Natural killer cell treated with Interleukin-12 subunit alpha and Interleukin-12 subunit beta and Interleukin-15 and Interleukin-18, amount 100 ng/mL, for 72 hours (primary cell): ENCODE measurements at regions not wholly inside any gene's neighbourhood (a gene's known extent, or its start where the extent isn't known, plus 50 kb on each side); places are given as distances from the start of the nearest gene placed in this dataset.
"Not testable (repeated sequence)": the region's sequence is repeated elsewhere in the genome, so short reads cannot be mapped to it uniquely, and the experiment has no call there.

Source experiments
- ATAC-seq, 2 donors: fragments of 150-1000 bp; cut with Tn5 transposase in 1 of 2; sonication (Bioruptor Pico), chemical (Tn5 transposase) in 1 of 2; 2 replicates each; pipeline ENCODE4 v1.10.0; 2021
- DNase-seq: peaks from one replicate; pipeline ENCODE4 v3.0.0; 2022; ENCODE audit warnings: low spot score
- H3K27ac Mint-ChIP-seq, 2 donors: 1 replicate in 1 of 2; 2 replicates in 1 of 2; pipeline ENCODE4 v1.8.0; 2022; ENCODE audit warnings: mixed read lengths in 2 of 2, mild to moderate bottlenecking in 1 of 2, moderate library complexity in 1 of 2
- H3K27me3 Mint-ChIP-seq, 2 donors: 1 replicate in 1 of 2; 2 replicates in 1 of 2; pipeline ENCODE4 v1.8.0; 2022; ENCODE audit warnings: mixed read lengths in 2 of 2
- H3K36me3 Mint-ChIP-seq: one replicate; pipeline ENCODE4 v1.8.0; 2022; ENCODE audit warnings: mixed read lengths
- H3K4me1 Mint-ChIP-seq, 2 donors: 1 replicate in 1 of 2; 2 replicates in 1 of 2; pipeline ENCODE4 v1.8.0; 2022; ENCODE audit warnings: low read depth in 2 of 2, mixed read lengths in 2 of 2, mild to moderate bottlenecking in 1 of 2
- H3K4me3 Mint-ChIP-seq: one replicate; pipeline ENCODE4 v1.8.0; 2022; ENCODE audit warnings: mixed read lengths
- H3K9me3 Mint-ChIP-seq: 2 replicates; pipeline ENCODE4 v1.8.0; 2022; ENCODE audit warnings: mixed read lengths

DNA sequence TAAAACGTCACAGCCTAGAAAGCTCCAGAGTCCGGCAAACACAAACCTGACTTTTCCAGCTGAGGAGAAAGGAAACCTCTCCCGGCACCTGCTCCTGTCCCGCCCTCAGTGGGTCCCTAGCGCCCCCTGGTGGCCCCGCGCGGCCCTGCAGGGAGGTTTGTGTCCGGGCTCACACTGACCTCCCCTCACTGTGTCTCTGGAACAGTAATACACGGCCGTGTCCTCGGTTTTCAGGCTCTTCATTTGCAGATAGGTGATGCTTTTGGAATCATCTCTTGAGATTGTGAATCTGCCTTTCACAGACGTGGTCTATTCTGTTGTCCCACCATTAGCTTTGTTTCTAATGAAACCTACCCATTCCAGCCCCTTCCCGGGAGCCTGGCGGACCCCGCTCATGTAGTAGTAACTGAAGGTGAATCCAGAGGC is 731.2 kb downstream of the TMEM121 start:
- H3K27me3 Mint-ChIP-seq: peaks cover 27 to 29% of the 10 kb centered on the region in 2 donors
- H3K4me3 Mint-ChIP-seq, H3K4me1 Mint-ChIP-seq, H3K27ac Mint-ChIP-seq, H3K36me3 Mint-ChIP-seq, H3K9me3 Mint-ChIP-seq: not testable (repeated sequence)
- peak in 1 of 2 donors; percentile 65 for ATAC-seq
- peak; percentile 85 for DNase-seq

DNA sequence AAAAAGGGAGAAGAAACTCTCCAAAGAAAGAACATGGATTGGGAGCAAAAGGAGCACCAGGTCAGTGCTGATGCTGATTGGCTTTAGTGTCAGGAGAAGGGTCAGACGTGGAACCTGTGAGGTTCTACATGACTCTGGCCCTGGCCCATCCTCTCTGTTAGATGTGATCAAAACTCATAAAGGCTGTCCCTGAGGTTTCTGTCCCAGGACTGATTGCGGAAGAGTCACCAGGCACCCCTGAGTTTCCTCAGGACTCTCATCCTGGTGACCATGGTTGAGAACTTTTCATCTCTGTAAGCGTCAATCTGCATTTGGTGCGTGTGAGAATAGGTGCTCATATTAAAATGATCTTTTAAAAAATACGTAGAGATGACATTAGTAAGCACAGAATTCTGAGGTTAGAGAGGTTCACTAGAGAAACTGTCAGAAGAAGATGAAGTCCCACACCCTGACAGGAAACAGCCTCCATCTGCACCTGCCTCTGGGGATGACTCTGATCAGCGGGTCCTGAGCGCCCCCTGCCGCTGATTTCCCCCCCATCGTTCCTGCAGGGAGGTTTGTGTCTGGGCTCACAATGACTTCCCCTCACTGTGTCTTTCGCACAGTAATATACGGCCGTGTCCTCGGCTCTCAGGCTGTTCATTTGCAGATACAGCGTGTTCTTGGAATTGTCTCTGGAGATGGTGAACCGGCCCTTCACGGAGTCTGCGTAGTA is 741.8 kb downstream of the TMEM121 start:
- Mint-ChIP-seq H3K27ac (no peak overlapping the region), H3K4me1 (no peaks in the 10 kb centered on the region), H3K9me3 (no peaks in the 10 kb centered on the region), H3K27me3 (peaks cover 33 to 51% of the 10 kb centered on the region in 2 donors), H3K4me3 (no peak overlapping the region), H3K36me3 (no peaks in the 10 kb centered on the region)
- peak; percentile 82 for DNase-seq
- ATAC-seq: peak; percentile 58

DNA sequence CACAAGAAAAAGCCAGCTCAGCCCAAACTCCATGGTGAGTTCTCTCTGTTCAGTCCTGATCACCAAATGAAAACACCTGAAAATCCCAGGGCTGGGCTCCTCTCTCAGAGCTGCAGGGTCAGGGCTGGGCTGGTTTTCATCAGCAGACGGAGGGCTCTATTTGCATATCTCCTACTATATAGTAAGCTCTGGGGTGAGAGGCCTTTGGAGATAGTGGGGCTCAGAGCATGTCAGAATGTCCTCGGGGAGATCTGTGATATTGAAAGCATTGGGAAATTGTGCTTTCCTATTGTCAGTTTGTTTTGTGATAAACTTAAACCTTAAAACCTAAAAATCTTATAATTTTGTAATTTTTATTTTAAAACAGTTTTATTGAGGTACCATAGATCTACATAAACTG is 742.6 kb downstream of the TMEM121 start:
- Mint-ChIP-seq H3K36me3 (no peaks in the 10 kb centered on the region), H3K9me3 (no peaks in the 10 kb centered on the region), H3K27me3 (peaks cover 31 to 55% of the 10 kb centered on the region in 2 donors), H3K4me1 (no peaks in the 10 kb centered on the region), H3K27ac (no peak overlapping the region), H3K4me3 (no peak overlapping the region)
- DNase-seq (no peak), ATAC-seq (no peak)

DNA sequence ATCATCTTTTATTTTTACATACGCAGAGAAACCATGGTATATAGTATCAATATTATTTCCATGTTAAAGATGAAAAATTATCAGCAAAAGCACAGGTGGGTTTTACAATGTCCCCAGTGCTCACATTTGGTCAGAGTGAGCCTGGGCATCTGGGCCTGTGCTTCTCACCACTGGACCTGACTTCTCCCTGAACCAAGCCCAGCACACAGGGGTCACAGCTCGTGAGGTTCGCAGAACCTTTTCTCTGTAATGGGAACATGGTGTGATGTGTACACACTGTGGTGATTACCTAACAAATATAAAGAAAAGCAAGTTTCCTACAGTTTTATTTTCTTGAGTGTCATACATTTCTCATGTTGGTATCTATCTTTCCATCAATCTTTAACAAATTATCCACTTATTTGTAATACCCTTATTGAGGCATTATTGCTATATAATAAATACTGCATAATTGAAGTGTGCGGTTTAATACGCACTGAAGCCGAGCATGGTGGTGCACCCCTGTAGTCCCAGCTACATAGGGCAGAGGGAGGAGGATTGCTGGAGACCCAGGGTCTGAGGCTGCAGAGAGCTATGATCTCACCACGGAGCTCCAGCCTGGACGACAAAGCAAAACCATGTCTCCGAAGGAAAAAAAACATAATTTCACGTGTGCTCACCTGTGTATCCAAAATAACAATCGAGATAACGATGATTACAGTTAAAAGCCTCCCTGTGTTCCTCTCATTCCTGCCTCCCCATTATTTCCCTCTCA is 743.2 kb downstream of the TMEM121 start:
- H3K27me3 Mint-ChIP-seq: peaks cover 30 to 59% of the 10 kb centered on the region in 2 donors
- H3K27ac Mint-ChIP-seq: no peak overlapping the region
- H3K9me3 Mint-ChIP-seq: no peaks in the 10 kb centered on the region
- H3K4me3 Mint-ChIP-seq: no peak overlapping the region
- no peaks in the 10 kb centered on the region for H3K4me1 Mint-ChIP-seq
- ATAC-seq (no peak), DNase-seq (no peak)
- no peaks in the 10 kb centered on the region for H3K36me3 Mint-ChIP-seq

DNA sequence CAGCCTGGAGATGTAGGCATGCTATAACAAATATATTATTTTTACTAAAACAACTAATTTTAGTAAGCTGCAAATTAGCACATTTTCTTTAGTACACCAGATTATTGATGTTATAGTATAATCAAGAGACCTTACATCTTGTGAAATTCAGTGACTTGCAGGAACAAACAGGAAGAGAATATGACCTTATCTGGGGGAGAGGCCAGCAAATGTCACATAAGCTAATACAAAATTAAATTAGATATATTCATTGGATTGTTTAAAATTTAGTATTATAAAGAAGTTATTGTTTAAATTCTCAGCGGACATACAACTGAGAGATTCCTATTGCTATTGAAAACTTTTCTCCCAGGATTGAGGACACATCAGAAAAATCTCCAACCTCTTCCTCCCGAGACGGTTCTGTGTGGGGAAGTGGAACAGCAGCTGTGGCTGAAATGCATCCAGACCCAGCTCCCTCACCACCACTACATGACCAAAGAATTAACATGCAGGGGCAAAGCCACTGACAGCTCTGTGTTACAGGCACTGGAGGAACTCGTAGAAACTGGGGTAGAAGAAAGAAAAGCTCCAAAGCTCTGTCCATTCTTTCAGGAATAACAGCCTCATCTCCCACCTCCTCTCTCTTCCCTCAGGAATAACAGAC is 744.2 kb downstream of the TMEM121 start:
- H3K27me3 Mint-ChIP-seq: peaks cover 24 to 55% of the 10 kb centered on the region in 2 donors

DNA sequence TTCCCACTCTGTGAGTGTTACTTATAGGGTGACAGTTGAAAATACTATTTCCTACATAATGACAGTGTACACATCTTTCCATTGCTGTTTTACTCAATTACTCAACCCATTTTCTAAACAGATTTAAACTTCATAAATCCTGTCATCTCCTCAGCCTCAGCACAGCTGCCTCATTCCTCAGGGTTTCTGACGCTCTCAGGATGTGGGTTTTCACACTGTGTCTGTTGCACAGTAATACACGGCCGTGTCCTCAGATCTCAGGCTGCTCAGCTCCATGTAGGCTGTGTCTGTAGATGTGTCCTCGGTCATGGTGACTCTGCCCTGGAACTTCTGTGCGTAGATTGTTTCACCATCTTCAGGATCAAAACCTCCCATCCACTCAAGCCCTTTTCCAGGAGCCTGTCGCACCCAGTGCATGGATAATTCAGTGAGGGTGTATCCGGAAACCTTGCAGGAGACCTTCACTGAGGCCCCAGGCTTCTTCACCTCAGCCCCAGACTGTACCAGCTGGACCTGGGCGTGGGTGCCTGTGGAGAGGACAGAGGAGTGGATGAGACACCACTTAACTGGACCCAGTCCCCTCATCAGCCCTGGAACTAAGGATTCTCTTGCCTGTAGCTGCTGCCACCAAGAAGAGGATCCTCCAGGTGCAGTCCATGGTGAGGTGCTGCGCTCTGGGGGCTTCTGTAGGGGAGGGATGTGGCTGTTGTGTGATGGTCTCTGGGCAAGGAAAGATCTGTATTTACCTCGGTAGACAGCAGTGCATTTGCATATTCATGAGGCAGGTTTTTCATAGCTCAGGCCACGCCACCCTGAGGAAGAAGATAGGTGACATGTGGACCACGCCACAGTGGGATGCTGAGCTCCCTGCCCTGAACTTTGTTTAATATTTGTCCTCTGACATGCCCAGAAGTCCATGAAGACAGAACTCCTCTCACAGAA is 750.2 kb downstream of the TMEM121 start:
- Mint-ChIP-seq H3K36me3 (no peaks in the 10 kb centered on the region), H3K4me1 (peaks cover 20 to 21% of the 10 kb centered on the region in 2 donors), H3K4me3 (peak overlapping the region; percentile 69), H3K27ac (peak overlapping the region; percentile 43 to 69), H3K9me3 (no peaks in the 10 kb centered on the region), H3K27me3 (peaks cover 11 to 27% of the 10 kb centered on the region in 2 donors)
- peak; percentile 73 for DNase-seq
- ATAC-seq: peak; percentile 90 to 91

More for the DNA sequence above, 744.2 kb downstream of the TMEM121 start:
- H3K4me3 Mint-ChIP-seq, H3K9me3 Mint-ChIP-seq, H3K36me3 Mint-ChIP-seq, ATAC-seq, H3K4me1 Mint-ChIP-seq, DNase-seq, H3K27ac Mint-ChIP-seq: not testable (repeated sequence)

DNA sequence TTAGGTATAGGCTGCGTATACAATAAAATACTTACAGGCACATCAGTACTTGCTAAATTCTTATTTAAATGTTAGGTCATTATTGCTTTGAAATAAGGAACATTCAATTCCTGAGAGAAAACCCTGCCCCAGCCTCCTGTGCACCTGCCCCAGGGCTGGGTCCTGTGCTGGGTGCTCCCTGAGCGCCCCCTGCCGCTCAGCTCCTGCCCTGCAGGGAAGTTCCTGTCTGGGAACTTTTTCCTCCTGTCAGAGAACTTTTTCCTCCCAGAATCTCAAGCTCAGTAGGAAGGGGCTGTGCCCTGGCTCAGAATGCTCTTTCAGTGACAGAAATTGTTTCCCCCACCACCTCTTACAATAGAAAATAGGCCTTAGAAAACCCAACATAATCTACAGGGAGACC is 751.1 kb downstream of the TMEM121 start:
- no peaks in the 10 kb centered on the region for H3K36me3 Mint-ChIP-seq
- DNase-seq: no peak
- peak overlapping the region; percentile 69 for H3K4me3 Mint-ChIP-seq

DNA sequence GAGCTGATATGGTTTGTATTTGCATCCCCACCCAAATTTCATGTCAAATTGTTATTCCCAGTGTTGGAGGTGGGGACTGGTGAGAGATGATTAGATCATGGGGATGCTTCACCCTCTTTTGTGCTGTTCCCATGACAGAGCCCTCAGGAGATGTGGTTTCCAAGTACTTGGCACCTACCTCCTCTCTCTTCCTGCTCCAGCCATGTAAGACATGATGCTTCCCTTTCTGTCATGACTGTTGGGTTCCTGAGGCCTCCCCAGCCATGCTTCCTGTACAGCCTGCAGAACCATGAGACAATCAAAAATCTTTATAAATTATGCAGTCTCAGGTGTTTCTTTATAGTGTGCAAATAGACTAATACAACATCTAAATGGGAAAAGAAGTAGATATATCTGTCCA is 754.5 kb downstream of the TMEM121 start:
- Mint-ChIP-seq H3K36me3 (no peaks in the 10 kb centered on the region), H3K27ac (no peak overlapping the region)
- no peak for DNase-seq

More for the DNA sequence above, 751.1 kb downstream of the TMEM121 start:
- no peaks in the 10 kb centered on the region for H3K9me3 Mint-ChIP-seq
- peaks cover 20 to 21% of the 10 kb centered on the region in 2 donors for H3K4me1 Mint-ChIP-seq
- peak in 1 of 2 donors; percentile 66 for ATAC-seq
- peak overlapping the region; percentile 16 to 69 for H3K27ac Mint-ChIP-seq
- H3K27me3 Mint-ChIP-seq: peaks cover 6 to 18% of the 10 kb centered on the region in 2 donors

DNA sequence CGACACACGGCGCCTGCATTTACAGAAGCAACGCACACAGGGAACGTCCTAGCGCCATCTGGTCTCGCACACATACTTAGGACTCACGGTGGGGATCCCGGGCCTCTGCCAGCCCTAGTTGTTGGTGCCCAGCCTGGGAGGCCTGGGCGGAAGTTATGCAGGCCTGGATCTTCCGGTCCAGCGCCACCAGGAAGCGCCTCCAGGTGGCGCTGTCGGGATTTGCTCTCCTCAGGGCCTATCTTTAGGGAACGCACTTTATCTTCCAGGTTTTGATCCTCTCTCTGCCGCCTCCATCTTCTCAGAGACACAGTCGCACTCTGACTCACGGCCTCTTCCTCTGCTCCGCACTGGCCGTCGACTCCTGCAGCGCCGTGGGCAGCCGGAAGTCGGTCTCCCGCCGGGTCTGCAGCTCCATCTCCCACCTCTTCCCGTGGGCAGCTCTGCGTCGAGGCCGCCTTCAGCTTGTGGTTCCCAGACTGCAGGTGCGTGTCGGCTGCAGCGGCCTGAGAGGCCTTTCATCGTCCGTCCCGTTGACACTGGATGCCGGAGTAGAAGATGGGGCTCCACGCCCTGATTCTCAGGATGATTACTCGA is 760.4 kb downstream of the TMEM121 start:
- Mint-ChIP-seq H3K36me3 (no peaks in the 10 kb centered on the region), H3K27ac (no peak overlapping the region), H3K4me3 (no peak overlapping the region), H3K4me1 (peaks cover 0 to 3% of the 10 kb centered on the region in 2 donors), H3K27me3 (peaks cover 15% of the 10 kb centered on the region in 2 donors), H3K9me3 (no peaks in the 10 kb centered on the region)
- no peak for DNase-seq
- peak in 1 of 2 donors; percentile 71 for ATAC-seq

More for the DNA sequence above, 754.5 kb downstream of the TMEM121 start:
- H3K9me3 Mint-ChIP-seq: no peaks in the 10 kb centered on the region
- peaks cover 15 to 17% of the 10 kb centered on the region in 2 donors for H3K4me1 Mint-ChIP-seq
- no peak for ATAC-seq
- no peak overlapping the region for H3K4me3 Mint-ChIP-seq
- peaks cover 0 to 7% of the 10 kb centered on the region in 2 donors for H3K27me3 Mint-ChIP-seq

DNA sequence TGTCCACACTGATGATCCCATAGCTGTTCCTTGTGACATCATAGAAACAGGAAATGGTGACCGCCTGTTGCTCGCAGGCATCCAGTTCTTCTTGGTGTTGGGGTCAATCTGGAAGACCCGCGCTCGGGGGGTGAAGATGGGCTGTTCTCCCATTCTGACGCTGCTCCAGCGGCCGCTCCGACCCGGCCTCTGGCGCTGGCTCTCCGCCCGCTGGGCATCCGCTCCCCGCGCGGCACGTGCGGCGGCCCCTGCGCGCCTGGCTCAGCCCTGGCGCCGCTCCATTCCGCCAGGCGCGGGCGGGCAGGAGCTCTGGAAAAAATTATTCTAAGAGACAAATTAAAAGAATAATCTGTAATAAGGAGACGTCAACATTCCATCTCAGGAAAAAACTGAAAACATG is 761.1 kb downstream of the TMEM121 start:
- DNase-seq: no peak
- H3K36me3 Mint-ChIP-seq: no peaks in the 10 kb centered on the region
- no peak overlapping the region for H3K27ac Mint-ChIP-seq
- peaks cover 0 to 3% of the 10 kb centered on the region in 2 donors for H3K4me1 Mint-ChIP-seq
- no peak overlapping the region for H3K4me3 Mint-ChIP-seq
- peaks cover 15% of the 10 kb centered on the region in 2 donors for H3K27me3 Mint-ChIP-seq
- H3K9me3 Mint-ChIP-seq: no peaks in the 10 kb centered on the region
- ATAC-seq: no peak

DNA sequence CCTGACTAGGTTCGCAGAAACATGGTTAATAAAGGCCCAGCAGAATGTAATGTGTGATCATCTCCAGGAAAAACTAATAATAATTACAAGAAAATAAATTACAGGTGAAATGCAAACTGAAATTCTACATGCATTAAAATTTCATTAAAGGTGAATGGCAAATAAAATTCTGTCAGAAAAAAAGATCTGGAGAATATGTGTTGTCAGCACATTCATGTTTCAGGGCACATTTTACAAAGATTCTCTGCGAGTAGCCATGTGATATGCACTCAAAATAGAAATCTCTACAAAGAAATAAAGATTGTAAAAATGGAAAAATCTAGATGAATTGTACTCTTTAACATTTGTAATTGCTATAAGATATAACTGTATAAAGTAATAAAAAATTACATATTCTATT is 765.2 kb downstream of the TMEM121 start:
- H3K9me3 Mint-ChIP-seq: no peaks in the 10 kb centered on the region
- no peak overlapping the region for H3K27ac Mint-ChIP-seq
- DNase-seq (no peak), ATAC-seq (no peak)
- no peaks in the 10 kb centered on the region for H3K36me3 Mint-ChIP-seq
- H3K4me3 Mint-ChIP-seq: no peak overlapping the region
- H3K27me3 Mint-ChIP-seq: peaks cover 18 to 23% of the 10 kb centered on the region in 2 donors
- H3K4me1 Mint-ChIP-seq: peaks cover 6 to 9% of the 10 kb centered on the region in 2 donors

DNA sequence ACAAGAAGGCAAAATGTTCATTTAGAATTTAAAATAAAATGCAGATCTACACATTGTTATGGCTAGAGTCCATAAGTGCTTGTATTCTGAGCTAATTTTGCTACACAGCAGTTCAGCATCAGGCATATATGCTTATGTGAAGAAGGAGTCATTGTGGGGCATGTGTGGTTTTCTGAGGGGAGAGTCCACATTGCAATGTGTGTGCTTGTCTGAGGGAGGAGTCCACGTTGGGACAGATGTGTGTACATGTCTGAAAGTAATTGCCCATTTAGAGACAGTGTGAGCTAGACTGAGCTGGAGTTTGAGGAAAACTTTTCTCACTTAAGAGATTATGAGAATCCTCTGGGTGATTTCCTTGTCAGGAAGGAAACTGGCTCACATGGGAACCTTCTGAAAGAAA is 767.9 kb downstream of the TMEM121 start:
- no peak for DNase-seq
- Mint-ChIP-seq H3K27me3 (peaks cover 24 to 34% of the 10 kb centered on the region in 2 donors), H3K4me1 (peaks cover 12 to 21% of the 10 kb centered on the region in 2 donors), H3K9me3 (no peaks in the 10 kb centered on the region), H3K27ac (no peak overlapping the region), H3K4me3 (no peak overlapping the region), H3K36me3 (no peaks in the 10 kb centered on the region)
- ATAC-seq: peak; percentile 57 to 63
